Spleen (tissue), 7 donors: ENCODE measurements at regions not wholly inside any gene's neighbourhood (a gene's known extent, or its start where the extent isn't known, plus 50 kb on each side); places are given as distances from the start of the nearest gene placed in this dataset.

Experiments
- POLR2A ChIP-seq, 3 donors: fragments of 450-650 bp; IDR thresholded peaks; one replicate each; pipeline ENCODE4 v1.5.1; 2017; ENCODE audit warnings: antibody characterized with exemption in 3 of 3, mild to moderate bottlenecking in 1 of 3
- POLR2AphosphoS5 ChIP-seq, 3 donors: sonication (generic); formaldehyde crosslinking; IDR thresholded peaks; one replicate each; pipeline ENCODE4 v1.5.1; 2017; ENCODE audit warnings: antibody characterized with exemption in 3 of 3
- TF ChIP-seq, protein P1 (sequence below), 11 experiments: fragments of 200-600 bp in 7 of 11; fragments of 450-650 bp in 4 of 11; sonication (generic) in 4 of 11; IDR thresholded peaks in 8 of 11; conservative IDR thresholded peaks in 3 of 11; 1 replicate in 7 of 11; 2 replicates in 4 of 11; pipeline versions ENCODE4 v1.4.0 to v1.8.0; 2016 to 2021; ENCODE audit warnings: antibody characterized with exemption in 11 of 11, inconsistent platforms in 4 of 11, mild to moderate bottlenecking in 1 of 11
- donor health status: DM: no; HTN: no; CAD: no; lungs with moderate emphysema.
- donor health status: DM: no; HTN: no; CAD: no.
- donor health status: DM: no; HTN: no; CAD: no.

DNA sequence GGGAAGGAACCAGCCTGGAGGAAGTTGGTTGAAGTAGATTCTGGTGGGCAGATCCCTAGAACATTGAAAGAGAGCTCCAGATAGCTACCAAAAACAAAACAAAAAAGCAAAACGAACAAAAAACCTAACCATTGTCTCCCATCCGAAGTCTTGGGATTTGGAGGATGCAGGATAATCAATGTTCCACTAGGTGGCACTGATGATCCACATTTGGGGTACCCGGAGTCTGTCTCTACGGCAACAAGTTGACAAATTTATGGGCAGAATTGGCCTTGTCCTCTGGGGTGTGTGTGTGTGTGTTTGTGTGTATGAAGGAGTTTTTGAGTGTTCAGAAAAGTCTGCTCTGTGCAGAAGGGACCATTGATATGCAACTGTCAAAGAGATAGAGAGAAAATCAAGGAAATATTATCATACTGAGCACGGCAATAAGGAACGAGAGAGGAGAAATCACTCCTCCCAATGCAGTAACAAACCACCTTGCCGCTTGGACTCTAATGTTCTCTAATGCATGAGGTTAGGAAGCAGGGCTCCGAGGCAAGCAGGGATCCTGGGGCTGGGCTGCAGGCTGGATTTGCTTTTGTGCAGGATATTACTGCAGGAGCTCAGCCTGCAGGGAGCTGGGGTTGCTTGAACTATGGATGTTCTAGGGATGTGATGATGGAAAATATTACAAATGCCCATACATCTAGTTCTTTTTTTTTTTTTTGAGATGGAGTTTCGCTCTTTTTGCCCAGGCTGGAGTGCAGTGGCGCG lies 59.8 kb upstream of the KLHL25 start:
- TF ChIP-seq, protein P1, sequence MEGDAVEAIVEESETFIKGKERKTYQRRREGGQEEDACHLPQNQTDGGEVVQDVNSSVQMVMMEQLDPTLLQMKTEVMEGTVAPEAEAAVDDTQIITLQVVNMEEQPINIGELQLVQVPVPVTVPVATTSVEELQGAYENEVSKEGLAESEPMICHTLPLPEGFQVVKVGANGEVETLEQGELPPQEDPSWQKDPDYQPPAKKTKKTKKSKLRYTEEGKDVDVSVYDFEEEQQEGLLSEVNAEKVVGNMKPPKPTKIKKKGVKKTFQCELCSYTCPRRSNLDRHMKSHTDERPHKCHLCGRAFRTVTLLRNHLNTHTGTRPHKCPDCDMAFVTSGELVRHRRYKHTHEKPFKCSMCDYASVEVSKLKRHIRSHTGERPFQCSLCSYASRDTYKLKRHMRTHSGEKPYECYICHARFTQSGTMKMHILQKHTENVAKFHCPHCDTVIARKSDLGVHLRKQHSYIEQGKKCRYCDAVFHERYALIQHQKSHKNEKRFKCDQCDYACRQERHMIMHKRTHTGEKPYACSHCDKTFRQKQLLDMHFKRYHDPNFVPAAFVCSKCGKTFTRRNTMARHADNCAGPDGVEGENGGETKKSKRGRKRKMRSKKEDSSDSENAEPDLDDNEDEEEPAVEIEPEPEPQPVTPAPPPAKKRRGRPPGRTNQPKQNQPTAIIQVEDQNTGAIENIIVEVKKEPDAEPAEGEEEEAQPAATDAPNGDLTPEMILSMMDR (IDR thresholded peaks at IDR 0.05 in 8 of 11, conservative IDR thresholded peaks at IDR 0.05 in 3 of 11) = peak; percentile 71 to 90 (median 83)
- no peak for TF ChIP-seq POLR2A (IDR thresholded peaks at IDR 0.05)
- TF ChIP-seq POLR2AphosphoS5 (IDR thresholded peaks at IDR 0.05) = no peak
